ENCODE measurements at regions not wholly inside any gene's neighbourhood (a gene's known extent, or its start where the extent isn't known, plus 50 kb on each side); places are given as distances from the start of the nearest gene placed in this dataset.
"Not testable (repeated sequence)": the region's sequence is repeated elsewhere in the genome, so short reads cannot be mapped to it uniquely, and the experiment has no call there.

GRCh38 chr6:168240160-168240559, 79.4 kb downstream of the DACT2 start:
- Histone ChIP-seq H3K27ac (no peak overlapping the region), H3K4me3 (no peak overlapping the region), H3K9me3 (no peaks in the 10 kb centered on the region), H3K4me1 (no peaks in the 10 kb centered on the region), H3K27me3 (no peaks in the 10 kb centered on the region), H3K9ac (ENCODE audit: low read depth in 2 of 2, low read length in 2 of 2) (no peak overlapping the region), H3K36me3 (no peaks in the 10 kb centered on the region)
- intact Hi-C loops (cut with DNase I), result no loop called here
- DNase-seq, result no peak
- TF ChIP-seq CTCF (IDR thresholded peaks at IDR 0.05), result no peak

DNA sequence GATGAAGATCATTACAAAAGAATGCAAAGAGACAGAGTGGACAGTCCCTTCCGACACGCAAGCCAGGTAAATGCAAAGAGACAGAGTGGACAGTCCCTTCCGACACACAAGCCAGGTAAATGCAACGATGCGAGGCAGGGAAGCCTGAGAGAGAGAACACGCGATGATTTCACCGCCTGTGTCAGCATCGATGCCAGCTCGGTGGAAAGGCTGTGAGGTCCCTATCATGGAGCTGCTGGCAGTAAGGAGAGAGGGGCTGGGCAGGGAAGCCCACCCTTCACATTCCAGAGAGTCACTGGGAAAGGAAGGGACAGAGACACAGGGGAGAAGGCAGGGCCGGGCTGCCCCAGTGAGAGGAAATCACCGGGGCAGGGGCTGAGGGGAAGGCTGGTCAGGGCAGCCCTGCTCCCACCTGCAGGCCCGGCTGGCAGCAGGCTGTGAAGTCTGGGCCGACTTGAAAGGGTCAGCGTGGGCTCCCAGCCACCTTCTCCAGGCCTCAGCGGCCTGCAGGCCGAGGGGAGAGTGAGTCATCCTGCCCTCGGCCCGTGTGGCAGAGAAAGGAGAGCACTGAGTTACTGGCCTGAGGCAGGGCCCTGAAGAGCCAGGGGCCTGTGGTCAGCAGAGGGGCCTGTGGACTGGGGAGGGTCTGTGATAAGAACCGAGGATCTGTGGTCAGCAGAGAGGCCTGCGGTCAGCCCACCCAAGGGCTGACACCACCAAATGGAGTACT, 80.4 kb downstream of the DACT2 start:
- no peak for DNase-seq
- intact Hi-C loops (cut with DNase I), result no loop called here
- H3K4me1 ChIP-seq, result no peaks in the 10 kb centered on the region
- H3K9me3 ChIP-seq, result no peaks in the 10 kb centered on the region
- H3K27ac ChIP-seq, result no peak overlapping the region
- no peak overlapping the region for H3K9ac ChIP-seq (ENCODE audit: low read depth in 2 of 2, low read length in 2 of 2)
- H3K27me3 ChIP-seq, result no peaks in the 10 kb centered on the region
- H3K4me3 ChIP-seq, result no peak overlapping the region
- no peak for TF ChIP-seq CTCF (IDR thresholded peaks at IDR 0.05)
- no peaks in the 10 kb centered on the region for H3K36me3 ChIP-seq

DNA sequence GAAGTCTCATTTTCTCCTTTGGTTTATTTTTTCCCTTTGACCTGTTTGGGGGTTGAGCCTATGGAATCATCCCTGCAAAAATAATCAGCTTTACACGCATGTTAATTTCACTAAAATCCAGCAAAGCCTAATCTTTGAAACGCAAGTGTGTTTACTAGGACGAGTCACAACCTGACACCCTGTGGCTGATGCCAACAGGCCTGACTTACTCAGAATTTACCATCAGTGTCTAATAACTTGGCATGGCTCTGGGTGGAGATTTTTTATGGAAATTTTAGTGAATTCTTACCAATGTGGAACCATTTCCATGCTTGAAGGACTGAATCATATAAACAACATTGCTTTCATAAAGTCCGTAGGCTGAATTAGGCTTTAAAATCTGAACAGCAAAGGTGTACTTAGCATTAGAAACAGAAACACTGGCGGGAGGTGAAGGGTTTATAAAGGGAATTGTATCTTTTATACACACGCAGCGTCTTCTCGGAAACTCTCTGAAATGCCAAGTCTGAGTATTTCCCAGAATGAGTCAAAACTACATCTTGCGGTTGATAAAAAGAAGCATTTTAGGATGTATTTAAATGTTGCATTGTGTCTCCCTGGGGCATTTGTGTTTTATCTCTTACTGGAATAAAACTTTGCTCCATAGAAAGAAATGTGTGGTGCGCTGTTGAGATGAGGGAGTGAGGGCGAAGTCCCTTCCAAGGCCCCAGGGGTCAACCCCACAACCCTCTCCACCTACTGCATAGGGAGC, 81.2 kb downstream of the DACT2 start:
- no peak for DNase-seq
- Histone ChIP-seq H3K27me3 (no peaks in the 10 kb centered on the region), H3K27ac (no peak overlapping the region), H3K4me3 (no peak overlapping the region), H3K36me3 (no peaks in the 10 kb centered on the region), H3K9me3 (no peaks in the 10 kb centered on the region), H3K9ac (ENCODE audit: low read depth in 2 of 2, low read length in 2 of 2) (no peak overlapping the region), H3K4me1 (no peaks in the 10 kb centered on the region)
- intact Hi-C loops (cut with DNase I), result no loop called here
- no peak for TF ChIP-seq CTCF (IDR thresholded peaks at IDR 0.05)

DNA sequence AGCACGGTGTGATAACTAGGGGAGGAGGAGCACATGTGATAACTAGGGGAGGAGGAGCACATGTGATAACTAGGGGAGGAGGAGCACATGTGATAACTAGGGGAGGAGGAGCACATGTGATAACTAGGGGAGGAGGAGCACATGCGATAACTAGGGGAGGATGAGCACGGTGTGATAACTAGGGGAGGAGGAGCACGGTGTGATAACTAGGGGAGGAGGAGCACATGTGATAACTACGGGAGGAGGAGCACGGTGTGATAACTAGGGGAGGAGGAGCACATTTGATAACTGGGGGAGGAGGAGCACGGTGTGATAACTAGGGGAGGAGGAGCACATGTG, 85.7 kb downstream of the DACT2 start:
- H3K9me3 ChIP-seq; H3K27me3 ChIP-seq; DNase-seq; H3K36me3 ChIP-seq; H3K9ac ChIP-seq (ENCODE audit: low read depth in 2 of 2, low read length in 2 of 2); H3K4me1 ChIP-seq; H3K4me3 ChIP-seq; intact Hi-C loops (cut with DNase I); H3K27ac ChIP-seq: not testable (repeated sequence)

DNA sequence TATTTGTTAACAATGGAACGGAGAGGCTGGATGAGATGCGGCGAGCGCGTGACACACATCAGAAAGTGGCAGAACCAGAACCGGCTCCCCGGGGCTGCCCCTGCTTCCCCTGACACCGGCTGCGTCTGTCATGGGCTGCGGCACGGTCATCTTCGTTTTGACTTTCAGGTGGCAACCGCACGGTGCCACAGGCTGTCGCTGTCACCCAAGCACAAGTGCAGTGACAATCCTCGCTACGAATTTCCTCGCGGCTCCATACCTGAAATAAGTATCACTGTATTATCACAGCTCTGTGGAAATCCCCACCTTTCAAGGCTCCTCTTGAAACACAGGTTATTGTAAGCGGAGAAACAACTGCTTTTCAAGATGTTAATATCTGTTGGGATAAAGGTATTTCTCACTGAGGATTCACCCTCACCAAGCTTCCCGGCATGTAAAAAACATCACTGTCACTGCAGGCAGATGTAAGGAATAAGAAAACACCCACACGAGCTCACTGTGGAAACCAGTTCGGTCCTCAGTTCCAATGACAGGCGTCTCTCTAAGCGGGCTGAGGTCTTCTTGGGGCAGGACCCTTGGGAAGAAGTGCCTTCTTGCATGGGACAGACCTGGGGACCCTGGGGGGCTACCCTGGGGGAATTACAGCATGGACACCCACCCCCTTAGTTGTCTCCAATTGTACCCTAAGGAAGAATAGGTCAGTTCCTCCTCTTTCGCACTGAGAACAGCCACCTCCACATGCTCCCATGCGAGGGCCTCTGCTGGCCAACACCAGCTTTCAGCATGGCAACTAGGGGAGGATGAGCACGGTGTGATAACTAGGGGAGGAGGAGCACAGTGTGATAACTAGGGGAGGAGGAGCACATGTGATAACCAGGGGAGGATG, 86.3 kb downstream of the DACT2 start:
- TF ChIP-seq CTCF (IDR thresholded peaks at IDR 0.05), result no peak
- intact Hi-C loops (cut with DNase I), result no loop called here
- Histone ChIP-seq H3K27ac (no peak overlapping the region), H3K4me3 (no peak overlapping the region), H3K4me1 (no peaks in the 10 kb centered on the region), H3K9me3 (no peaks in the 10 kb centered on the region), H3K9ac (ENCODE audit: low read depth in 2 of 2, low read length in 2 of 2) (no peak overlapping the region), H3K36me3 (no peaks in the 10 kb centered on the region), H3K27me3 (no peaks in the 10 kb centered on the region)
- DNase-seq, result no peak
